HG03135 (cell line): ENCODE measurements at regions not wholly inside any gene's neighbourhood (a gene's known extent, or its start where the extent isn't known, plus 50 kb on each side); places are given as distances from the start of the nearest gene placed in this dataset.

Source experiments
- ATAC-seq: cut with Tn5 transposase; IDR thresholded peaks from one replicate; pipeline ENCODE4 v1.9.1; 2021; ENCODE audit warnings: mild to moderate bottlenecking, moderate library complexity; ENCODE audit not compliant: unreplicated experiment

DNA sequence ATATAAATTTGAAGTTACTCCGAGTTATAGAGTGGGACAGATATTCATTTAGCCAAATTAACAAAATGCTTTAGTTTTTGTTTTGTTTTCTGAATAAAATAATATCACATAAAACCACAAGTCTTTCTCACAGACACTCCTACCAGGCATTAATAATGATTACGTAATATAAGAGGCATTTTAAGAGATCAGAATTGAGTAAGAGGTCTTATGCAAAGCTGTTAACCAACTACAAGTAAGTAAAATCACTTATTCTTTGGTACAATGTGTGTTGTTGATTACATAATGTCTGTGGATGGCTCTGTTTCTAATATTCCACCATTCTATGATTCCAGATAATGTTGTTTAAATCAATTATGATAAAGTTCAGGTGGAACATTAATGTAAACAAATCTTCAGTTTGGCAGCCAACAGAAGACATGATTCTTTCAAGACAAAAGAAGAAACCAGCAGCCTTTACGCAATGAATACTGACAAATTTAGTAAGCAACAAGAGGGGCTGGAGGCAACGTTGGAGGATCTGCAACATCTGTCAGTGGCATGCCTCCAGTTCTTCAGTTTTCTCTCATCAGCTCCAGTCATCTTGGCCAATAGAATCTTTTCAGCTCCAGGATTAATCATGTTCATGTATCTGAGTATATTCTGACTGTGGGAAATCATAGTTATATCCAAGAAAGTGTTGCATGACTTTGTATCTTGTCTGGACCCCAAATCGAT lies 403.8 kb downstream of the SLITRK5 start:
- no peak for ATAC-seq

DNA sequence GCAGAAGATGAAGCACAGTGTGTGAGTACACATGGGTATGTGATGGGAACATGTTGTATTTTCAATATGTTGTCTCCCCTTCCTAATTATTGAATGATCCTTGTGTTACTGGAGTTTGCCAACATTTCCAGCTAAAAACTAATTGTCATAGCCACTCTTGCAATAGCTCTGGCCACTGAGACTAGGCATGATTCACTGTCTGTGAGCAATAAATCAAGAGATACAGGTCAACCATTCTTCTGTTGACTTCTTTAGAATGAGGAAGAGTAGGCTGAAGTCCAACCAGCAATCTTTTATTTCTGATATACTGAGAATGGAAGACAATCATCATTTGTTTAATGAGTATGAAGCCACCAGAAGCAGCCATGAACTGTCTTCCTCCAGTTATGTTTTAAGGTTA lies 413.9 kb downstream of the SLITRK5 start:
- no peak for ATAC-seq

DNA sequence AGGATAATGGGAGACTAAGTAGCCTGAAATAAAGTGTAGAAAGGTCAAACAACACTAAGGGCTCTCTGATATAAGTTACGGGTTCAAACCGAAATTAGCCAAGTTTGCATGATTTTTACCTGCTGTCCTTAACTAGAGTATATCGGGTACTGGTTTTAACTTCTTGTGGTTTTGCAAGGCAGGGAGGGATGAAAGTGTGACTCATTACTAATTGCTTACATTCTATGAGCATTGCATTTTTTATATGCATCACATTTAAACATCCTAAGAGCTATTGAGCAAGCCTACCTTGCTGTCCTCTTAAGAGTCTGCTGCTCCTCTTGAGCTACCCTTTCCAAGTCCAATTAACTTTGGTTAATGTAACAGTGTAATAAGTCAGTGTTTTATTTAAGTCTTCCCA lies 415.4 kb downstream of the SLITRK5 start:
- ATAC-seq: no peak

DNA sequence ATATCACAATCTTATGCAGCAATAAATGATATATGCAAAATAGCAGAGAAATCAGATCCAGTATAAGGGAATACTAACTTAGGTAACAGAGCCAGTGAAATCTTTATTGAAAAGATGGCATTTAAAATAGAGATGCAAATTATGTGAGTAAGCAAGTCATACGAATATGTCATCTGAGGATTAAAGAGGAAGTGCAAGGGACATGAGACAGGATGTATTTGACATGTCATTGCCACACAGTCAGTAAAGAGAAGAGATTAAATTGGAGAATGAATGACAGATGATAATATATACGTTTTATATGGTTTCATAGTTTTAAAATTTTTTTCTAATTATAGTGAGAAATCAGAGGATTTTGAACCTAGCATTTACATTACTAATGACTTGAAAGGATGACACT lies 426.4 kb downstream of the SLITRK5 start:
- ATAC-seq: no peak

DNA sequence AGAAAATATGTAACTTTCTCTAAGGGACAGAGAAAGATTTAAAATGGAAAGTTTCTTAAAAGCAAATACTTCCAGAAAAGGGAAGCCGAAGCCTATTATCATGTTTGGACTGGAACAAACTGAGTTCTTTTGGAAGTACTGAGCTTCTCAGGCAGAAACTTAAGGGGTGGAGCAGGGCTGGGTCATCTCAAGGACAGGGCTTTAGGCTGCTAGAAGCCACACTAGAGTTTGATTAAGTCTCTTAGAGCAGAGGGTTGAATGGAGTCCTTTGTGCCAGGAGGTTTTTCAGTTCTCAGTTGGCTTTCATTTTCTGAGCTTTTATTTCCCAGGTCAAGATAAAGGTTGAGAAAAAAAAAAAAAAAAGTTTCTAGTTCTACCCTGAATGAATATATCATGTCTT lies 432.7 kb downstream of the SLITRK5 start:
- no peak for ATAC-seq

DNA sequence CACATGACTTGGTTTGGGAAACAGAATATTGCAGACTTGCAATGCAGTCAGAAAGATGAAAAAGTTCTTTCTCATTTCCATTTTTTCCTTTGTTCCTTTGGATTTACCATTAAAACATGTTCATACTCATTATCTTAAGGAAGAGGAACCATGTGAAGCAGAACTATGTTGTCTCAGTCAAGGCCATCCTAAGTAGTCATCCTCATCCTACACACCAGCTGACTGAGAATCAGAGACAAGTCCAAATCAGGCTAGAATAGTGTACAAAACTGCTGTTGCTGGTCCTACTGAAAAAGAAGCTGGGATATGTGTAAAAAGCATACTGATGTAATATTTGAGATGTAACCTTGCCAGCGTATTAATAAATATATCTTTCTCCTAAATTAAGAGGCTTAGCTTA lies 433.4 kb downstream of the SLITRK5 start:
- ATAC-seq: no peak

DNA sequence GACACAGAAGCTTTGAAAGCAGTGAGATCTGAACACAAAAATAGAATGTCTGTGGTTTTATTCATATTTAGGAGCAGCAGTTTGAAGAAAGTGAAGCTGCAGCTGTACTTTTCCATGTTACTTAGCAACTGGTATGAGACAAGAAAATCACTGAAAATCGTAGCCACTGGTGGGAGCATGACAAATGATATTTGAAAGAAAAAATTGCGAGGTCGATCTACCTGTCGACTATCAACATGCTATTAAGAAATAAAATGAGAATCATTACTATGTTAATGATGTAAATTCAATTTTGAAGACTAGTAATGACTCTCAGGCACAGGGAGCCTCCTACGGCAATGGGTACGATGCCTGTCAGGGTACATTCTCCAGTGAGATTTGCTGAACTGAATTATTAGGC lies 436.4 kb downstream of the SLITRK5 start:
- ATAC-seq: no peak

DNA sequence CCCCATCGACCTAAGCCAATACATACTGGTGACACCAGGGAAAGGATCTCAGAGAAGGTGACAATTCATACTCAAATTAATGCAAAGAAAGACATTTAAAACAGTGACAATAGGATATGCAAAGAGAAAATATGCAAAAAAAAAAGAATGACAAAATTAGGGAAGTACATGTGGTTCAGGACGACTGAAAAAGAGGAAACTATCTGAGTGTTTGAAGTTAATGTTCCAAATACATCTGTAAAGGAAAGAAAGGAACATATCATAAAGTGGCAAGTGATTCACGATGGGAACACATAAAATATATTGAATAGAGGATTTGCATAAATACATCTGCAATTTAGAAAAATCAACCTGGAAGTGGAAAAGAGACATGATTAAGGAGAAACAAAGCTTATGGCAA lies 441.4 kb downstream of the SLITRK5 start:
- no peak for ATAC-seq

DNA sequence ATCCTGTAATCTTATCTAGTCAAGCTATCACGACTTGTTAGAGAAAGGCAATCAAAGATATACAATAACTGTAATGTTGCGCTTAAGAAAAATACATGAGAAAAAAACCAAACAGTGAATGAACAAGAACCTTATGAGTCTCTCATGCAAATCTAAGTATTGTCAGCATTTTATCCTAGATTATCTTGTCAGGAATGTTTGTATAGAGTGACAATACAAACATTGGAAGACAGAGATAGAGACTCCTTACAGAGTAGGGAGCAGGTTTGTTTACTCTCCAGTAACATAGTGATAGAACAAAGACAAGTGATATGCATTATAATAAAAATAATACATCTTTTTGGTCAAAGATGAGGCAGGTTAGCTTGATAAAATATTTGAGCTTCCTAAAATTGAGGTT lies 444.8 kb downstream of the SLITRK5 start:
- no peak for ATAC-seq

DNA sequence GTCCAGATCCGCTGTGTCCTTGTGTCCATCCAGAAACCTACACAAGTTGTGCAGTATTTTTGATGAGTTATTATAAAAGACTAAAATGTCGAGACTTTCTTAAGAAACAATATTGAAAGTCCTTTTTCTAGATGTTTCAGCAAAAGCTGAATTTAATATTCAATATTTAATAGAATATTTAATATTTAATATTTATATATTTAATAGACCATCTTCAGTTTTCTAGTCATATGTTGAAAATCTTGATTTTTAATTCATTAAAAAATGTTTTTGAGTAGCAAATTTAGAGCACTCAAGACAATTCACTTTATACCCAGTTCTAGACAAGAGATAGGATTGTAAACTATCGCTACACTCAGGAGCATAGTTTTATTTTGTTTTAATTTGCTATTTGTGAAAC lies 447.8 kb downstream of the SLITRK5 start:
- ATAC-seq: no peak

DNA sequence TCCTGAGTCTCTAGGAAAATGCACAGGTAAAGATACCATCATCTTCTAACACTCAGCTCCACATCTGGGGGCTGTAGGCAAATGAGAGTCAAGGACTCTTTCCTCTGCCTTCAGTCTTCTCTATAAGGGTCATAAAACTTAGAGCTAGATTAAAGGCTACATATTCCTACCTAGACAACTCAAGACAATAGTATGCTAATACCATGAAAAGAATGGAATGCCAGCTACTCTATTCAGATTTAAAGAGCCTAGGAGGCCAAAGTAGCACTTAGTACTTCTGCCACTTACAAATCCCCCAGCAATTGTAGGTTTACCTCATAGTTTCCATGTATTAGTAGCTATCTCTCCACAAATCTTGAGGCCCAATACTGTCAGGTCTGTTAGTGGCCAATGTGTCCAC lies 453.0 kb downstream of the SLITRK5 start:
- ATAC-seq: no peak

DNA sequence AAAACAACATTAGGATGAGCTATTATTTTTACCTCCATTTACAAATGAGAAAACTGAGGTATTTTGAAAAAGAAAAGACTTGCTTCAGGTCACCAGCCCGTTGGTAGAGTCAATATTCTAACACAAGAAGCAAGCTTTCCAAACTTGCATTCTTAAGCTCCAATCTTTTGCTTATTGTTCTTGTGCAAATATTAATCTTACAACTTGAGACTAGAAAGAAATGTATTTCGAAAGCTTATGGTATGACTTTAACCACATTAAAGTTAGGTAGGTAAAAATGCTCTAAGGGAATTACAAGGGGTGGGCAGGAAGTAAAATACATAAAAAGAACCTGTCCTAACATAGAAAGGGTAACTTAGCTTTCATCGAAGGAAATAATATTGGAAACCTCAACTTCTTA lies 453.9 kb downstream of the SLITRK5 start:
- ATAC-seq: no peak

DNA sequence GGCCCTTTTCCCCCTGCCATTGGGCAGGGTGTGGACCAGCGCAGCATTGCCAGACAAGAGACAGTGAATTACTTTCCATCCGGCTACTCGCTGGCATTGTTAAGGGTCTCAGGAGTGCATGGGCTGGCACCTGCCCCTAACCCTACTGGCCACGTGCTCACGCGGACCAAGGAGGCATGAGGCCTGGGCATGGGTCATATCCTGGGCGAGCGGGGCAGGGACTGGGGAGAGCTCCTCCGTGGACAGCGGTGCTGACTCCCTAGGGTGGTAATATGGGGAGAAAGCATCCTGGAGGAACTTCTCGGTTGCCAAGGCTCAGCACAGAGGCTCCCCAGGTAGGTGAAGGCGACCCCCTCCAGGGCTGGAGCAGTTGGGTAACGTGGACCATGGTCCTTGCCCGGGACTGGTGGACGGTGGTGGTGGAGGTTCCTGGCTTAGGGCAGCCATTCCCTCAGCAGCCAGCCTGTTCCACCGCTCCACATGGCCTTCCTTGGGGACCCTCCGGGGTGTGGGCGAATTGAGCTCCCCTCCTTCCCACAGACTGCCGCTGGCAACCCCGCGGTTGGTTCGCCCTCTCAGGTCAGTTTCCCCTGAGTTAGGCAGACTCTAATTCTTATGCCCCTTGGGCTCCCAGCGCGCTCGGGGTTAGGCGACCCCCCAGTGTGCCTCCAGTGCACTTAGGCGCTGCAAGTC lies 465.1 kb downstream of the SLITRK5 start:
- no peak for ATAC-seq

DNA sequence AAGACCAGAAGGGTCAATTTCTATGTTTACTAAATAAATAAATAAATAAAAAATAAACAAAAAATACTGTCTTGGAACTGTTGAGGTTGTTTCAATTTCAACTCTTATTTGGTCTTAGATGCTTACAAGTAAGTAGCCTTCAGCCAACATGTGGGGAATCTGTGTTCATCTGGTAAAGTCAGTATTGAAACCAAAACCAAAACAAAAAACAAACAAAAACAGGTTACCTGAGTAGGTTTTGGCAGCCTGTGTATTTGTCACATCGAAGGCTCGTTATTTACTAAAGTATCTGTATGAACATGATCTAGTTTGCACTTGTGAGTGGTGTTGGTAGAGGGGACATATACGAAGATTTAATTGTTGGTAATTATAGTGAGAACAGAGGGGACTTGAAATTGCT lies 471.5 kb downstream of the SLITRK5 start:
- ATAC-seq: no peak

DNA sequence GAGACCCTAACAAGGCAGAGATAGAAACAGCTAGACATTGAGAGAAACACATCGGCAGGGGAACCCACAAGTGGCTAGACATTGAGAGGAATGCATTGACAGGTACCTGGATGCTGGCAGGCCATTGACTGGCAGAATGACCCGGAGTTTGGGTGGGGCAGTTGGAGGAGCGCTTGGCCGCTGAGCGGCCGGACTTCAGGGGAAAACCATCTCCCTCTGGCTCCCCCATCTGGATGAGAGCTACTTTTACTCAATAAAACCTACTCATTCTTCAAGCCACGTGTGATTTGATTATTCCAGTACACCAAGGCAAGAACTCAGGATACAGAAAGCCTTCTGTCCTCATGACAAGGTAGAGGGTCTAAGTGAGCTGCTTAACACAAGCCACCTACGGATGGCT lies 473.4 kb downstream of the SLITRK5 start:
- ATAC-seq: no peak

DNA sequence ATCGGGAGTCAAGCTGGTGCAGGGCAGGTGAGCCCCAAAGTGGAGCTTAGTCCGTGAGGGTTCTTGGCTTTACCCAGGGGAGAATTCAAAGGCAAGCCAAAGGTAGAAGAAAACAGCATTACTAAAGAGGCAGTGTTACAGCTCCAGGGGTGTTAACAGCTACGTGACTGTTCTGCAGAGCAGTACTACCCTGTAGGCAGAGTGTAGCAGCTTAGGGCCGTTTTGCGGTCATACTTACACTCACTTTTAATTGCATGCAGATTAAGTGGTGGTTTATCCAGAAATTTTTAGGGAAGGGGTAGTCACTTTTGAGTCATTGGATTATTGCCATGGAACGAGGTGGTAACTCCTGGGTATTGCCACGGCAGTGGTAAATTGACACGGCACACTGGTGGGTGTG lies 482.2 kb downstream of the SLITRK5 start:
- ATAC-seq: no peak

DNA sequence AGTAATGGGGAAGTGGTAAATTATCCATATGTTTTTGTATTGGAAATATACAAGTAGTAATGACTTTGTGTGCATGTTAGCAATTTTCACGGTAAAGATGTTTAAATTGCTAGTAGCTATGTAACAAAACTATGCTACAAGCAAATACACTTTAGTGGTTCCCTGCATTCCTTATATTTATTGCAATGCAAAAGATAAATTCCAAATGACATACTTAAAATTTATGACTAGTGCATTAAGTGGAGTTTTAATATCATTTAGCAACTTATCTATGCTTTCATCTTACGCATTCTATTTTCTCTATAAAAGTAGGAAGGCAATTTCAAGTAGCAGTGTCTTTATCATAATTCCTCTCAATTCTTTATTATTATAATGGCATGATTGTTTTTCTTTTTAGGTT lies 482.8 kb downstream of the SLITRK5 start:
- no peak for ATAC-seq

DNA sequence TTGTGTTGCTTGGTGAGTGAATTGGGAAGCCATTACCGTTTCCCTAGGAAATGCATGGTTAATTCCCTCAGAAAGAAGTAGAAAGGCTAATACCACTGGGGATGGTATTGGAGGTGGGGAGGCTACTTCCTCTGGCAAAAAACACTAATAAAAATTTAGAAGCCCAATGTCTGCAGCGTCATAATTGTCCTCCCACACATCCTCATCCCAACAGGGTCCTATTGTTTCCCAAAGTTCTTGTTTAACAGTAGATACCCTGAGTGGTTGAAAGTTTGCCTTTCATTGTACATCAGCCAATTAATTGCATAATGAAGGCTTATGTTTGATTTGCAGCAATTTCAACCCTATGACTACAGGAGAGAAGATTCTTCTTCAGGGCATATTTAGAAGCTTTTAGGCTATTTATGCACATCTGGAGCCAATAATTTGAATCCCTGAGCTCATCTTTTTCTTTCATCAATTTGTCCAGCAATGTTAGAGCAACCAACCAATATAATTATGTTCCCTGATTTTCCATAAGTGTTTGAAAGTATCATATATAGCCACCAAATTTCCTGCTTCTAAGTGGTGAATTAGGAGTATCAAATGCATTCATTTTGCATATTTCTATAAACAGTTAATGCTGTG lies 491.0 kb downstream of the SLITRK5 start:
- ATAC-seq: no peak

DNA sequence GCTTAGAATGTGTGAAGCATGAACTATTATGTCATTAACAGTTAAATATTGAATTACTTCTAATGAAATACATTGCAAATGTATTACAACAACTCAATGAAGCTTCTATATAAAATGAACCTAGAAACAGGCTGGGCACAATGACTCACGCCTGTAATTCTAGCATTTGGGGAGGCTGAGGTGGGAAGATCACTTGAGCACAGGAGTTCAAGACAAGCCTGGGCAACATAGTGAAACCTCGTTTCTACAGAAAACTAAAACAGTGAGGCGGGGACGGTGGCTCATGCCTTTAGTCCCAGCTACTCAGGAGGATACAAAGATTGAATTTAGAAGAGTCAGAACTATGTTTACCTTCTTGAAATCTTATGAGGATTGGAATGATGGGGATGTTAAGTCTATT lies 505.1 kb downstream of the SLITRK5 start:
- no peak for ATAC-seq

DNA sequence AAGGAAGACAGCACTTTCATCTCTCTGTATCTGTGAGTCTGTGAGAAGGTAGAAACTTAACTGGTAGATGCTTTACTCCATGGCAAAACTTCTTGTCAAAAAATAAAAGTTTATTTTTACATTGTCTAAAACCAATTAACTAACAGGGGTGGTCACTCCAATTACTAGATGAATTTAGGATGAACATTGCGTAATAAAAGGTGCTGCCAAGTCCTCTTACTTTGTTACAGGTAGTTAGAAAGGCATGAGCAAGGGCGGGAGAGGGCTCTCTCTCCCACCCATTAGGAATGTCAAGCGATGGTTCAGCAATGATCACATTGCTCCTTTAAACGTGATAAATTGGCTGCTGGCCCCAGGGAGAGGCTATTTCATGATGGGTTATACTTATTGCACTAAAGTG lies 512.3 kb downstream of the SLITRK5 start:
- ATAC-seq: no peak

DNA sequence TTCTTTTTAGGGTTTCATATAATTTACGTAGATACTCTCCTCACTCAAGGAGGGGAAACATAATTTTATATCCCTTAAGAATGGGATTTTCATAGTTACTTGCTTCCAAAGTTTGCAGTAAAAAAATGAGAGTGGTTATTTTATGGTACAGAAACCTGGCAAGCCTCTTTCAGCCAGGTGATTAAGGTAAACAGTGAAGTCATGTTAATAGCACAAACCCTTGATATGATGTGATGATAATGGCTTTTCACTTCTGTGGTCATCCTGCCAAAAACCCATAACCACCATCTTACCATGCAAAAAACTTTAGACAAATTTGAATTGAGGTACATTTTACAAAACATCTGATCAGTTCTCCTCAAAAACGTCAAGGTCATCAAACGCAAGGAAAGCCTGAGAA lies 517.8 kb downstream of the SLITRK5 start:
- no peak for ATAC-seq

DNA sequence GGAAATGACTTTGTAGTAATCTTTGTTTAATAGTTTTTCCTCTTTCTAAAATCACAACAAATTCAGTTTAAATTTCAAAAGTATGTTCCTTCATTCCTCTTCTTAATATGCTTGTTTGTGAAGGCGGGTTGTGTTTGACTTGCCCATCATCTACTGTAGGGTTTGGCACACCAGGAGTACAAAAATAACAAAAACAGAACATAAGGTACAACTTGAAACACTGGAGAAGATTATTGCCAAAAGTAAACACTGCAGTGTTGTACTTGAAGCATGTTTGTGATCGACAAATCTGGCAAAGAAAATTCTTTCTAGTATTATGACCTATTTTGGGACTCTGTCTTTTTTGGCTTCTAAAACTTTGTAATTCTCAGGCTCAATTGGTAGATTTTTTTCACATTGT lies 518.6 kb downstream of the SLITRK5 start:
- ATAC-seq: no peak
